IMR-90 (cell line): ENCODE measurements at regions not wholly inside any gene's neighbourhood (a gene's known extent, or its start where the extent isn't known, plus 50 kb on each side); places are given as distances from the start of the nearest gene placed in this dataset.
"Not testable (repeated sequence)": the region's sequence is repeated elsewhere in the genome, so short reads cannot be mapped to it uniquely, and the experiment has no call there.

Experiments
- ATAC-seq: fragments of 200-7000 bp; cut with Tn5 transposase; 2 replicates; pipeline ENCODE4 v1.9.1; 2020; ENCODE audit warnings: low read depth, mild to moderate bottlenecking, moderate library complexity
- BruUV-seq: library from RNA; stranded (reverse); fragments of 400-500 nt; replicated peaks from 2 replicates; lab custom pipeline; 2021; lab: Mats Ljungman, UMichigan
- CTCF ChIA-PET: fragments of 300-600 bp; formaldehyde crosslinking; extraction: SDS; loops from one replicate; lab custom pipeline; 2021; ENCODE audit warnings: antibody characterized with exemption; lab: Yijun Ruan, JAX
- POLR2A ChIA-PET: fragments of 300-600 bp; sonication (Branson Sonifier 250); formaldehyde crosslinking; loops from one replicate; lab custom pipeline; 2022; ENCODE audit warnings: antibody characterized with exemption; ENCODE audit not compliant: unreplicated experiment; lab: Charles Lee
- DNase-seq: peaks from one replicate; pipeline ENCODE4 v3.0.0; 2013
- H2AFZ ChIP-seq: replicated peaks from 2 replicates; pipeline ENCODE3; 2013; ENCODE audit warnings: low read length, mild to moderate bottlenecking; ENCODE audit not compliant: poor library complexity
- H2AK5ac ChIP-seq: 2 replicates; pipeline ENCODE4 v1.6.1; 2013; ENCODE audit warnings: low read depth, low read length, inconsistent platforms
- H2AK9ac ChIP-seq: replicated peaks from 2 replicates; pipeline ENCODE3; 2013; ENCODE audit warnings: mild to moderate bottlenecking, low read depth, low read length, moderate library complexity; ENCODE audit not compliant: poor library complexity
- H2BK120ac ChIP-seq: 2 replicates; pipeline ENCODE4 v1.6.1; 2013; ENCODE audit warnings: low read depth, low read length, inconsistent platforms
- H2BK15ac ChIP-seq: 3 replicates; pipeline ENCODE4 v1.6.1; 2013; ENCODE audit warnings: low read depth, low read length, inconsistent platforms
- H2BK20ac ChIP-seq: 2 replicates; pipeline ENCODE4 v1.6.1; 2013; ENCODE audit warnings: low read depth, mild to moderate bottlenecking, inconsistent platforms, low read length, moderate library complexity
- H2BK5ac ChIP-seq: 2 replicates; pipeline ENCODE4 v1.6.1; 2013; ENCODE audit warnings: mild to moderate bottlenecking, low read depth, low read length, inconsistent platforms; ENCODE audit not compliant: poor library complexity, severe bottlenecking
- H3K14ac ChIP-seq: replicated peaks from 2 replicates; pipeline ENCODE4 v1.6.1; 2013; ENCODE audit warnings: low read depth, low read length, inconsistent platforms
- H3K18ac ChIP-seq: 2 replicates; pipeline ENCODE4 v1.6.1; 2013; ENCODE audit warnings: low read depth, low read length, control low read depth
- H3K23ac ChIP-seq: 2 replicates; pipeline ENCODE4 v1.6.1; 2013; ENCODE audit warnings: low read depth, low read length, inconsistent platforms
- H3K27ac ChIP-seq: 2 replicates; pipeline ENCODE4 v1.5.1; 2013; ENCODE audit warnings: mild to moderate bottlenecking, control low read depth, low read length; ENCODE audit not compliant: insufficient read depth
- H3K27me3 ChIP-seq: 2 replicates; pipeline ENCODE4 v1.6.1; 2013; ENCODE audit warnings: low read length; ENCODE audit not compliant: control insufficient read depth, insufficient read depth
- H3K36me3 ChIP-seq: 2 replicates; pipeline ENCODE4 v1.6.1; 2013; ENCODE audit warnings: low read length, mixed read lengths; ENCODE audit not compliant: control insufficient read depth, insufficient read depth
- H3K4ac ChIP-seq: 2 replicates; pipeline ENCODE4 v1.6.1; 2013; ENCODE audit warnings: low read depth, low read length, inconsistent platforms
- H3K4me1 ChIP-seq: 2 replicates; pipeline ENCODE4 v1.6.1; 2013; ENCODE audit warnings: low read length, mixed read lengths; ENCODE audit not compliant: control insufficient read depth, insufficient read depth
- H3K4me2 ChIP-seq: 2 replicates; pipeline ENCODE4 v1.6.1; 2013; ENCODE audit warnings: low read depth, mild to moderate bottlenecking, control low read depth, low read length, moderate library complexity
- H3K4me3 ChIP-seq: 2 replicates; pipeline ENCODE4 v1.5.1; 2013; ENCODE audit warnings: low read depth, mild to moderate bottlenecking, control low read depth, low read length, moderate library complexity; ENCODE audit not compliant: insufficient read depth
- H3K56ac ChIP-seq: 2 replicates; pipeline ENCODE4 v1.6.1; 2013; ENCODE audit warnings: low read length, inconsistent platforms; ENCODE audit not compliant: insufficient read depth; ENCODE audit errors: extremely low read depth
- H3K79me1 ChIP-seq, 2 experiments: 2 replicates each; pipeline ENCODE4 v1.6.1; 2013; ENCODE audit warnings: low read length in 2 of 2, inconsistent platforms in 1 of 2, low read depth in 1 of 2
- H3K9ac ChIP-seq: 2 replicates; pipeline ENCODE4 v1.6.1; 2013; ENCODE audit warnings: low read depth, low read length, control low read depth
- H3K9me1 ChIP-seq: 2 replicates; pipeline ENCODE4 v1.6.1; 2013; ENCODE audit warnings: low read length, inconsistent platforms; ENCODE audit not compliant: insufficient read depth
- H3K9me3 ChIP-seq: 2 replicates; pipeline ENCODE4 v1.6.1; 2013; ENCODE audit warnings: low read length; ENCODE audit not compliant: control insufficient read depth, insufficient read depth
- H4K20me1 ChIP-seq: 2 replicates; pipeline ENCODE4 v1.6.1; 2013; ENCODE audit warnings: low read length, inconsistent platforms; ENCODE audit not compliant: insufficient read depth
- H4K5ac ChIP-seq: 2 replicates; pipeline ENCODE4 v1.6.1; 2013; ENCODE audit warnings: mild to moderate bottlenecking, low read depth, low read length, control low read depth
- H4K8ac ChIP-seq, 2 experiments: 2 replicates each; pipeline ENCODE4 v1.6.1; 2013; ENCODE audit warnings: low read depth in 2 of 2, low read length in 2 of 2, control low read depth in 1 of 2, inconsistent platforms in 1 of 2
- H4K91ac ChIP-seq: 2 replicates; pipeline ENCODE4 v1.6.1; 2013; ENCODE audit warnings: low read depth, low read length, inconsistent platforms; ENCODE audit not compliant: insufficient read depth
- WGBS, 2 experiments: methylation state at CpG; one replicate each; pipeline versions ENCODE4 v1.1.5 to v1.1.7; 2013; ENCODE audit warnings: missing lambda C conversion rate in 2 of 2; ENCODE audit not compliant: insufficient read length in 1 of 2; ENCODE audit errors: extremely low coverage in 2 of 2; 5-methylcytosine and 5-hydroxymethylcytosine counted together
- dilution Hi-C: fragments of 300-500 bp; cut with HindIII; formaldehyde crosslinking; loops from one replicate; pipeline ENCODE4 v1.14.3; 2018; ENCODE audit warnings: low sequenced_read_pairs; ENCODE audit not compliant: unreplicated experiment
- in situ Hi-C: fragments of 300-500 bp; cut with MboI; formaldehyde crosslinking; loops from 3 replicates; pipeline ENCODE4 v1.14.3; 2019; ENCODE audit warnings: low sequenced_read_pairs, inconsistent platforms, mixed read lengths
- intact Hi-C: fragments of 100-400 bp; cut with micrococcal nuclease; formaldehyde crosslinking; loops from 2 replicates; pipeline ENCODE4 v1.10.0; 2022

GRCh38 chr3:82428821-82429220 lies 667.4 kb upstream of the GBE1 start:
- H3K18ac ChIP-seq, dilution Hi-C loops, H3K79me1 ChIP-seq, DNase-seq, H3K36me3 ChIP-seq, H3K4me1 ChIP-seq, ATAC-seq, H3K4me2 ChIP-seq, H4K8ac ChIP-seq, H3K9me3 ChIP-seq, H2BK15ac ChIP-seq, in situ Hi-C loops, H4K91ac ChIP-seq, H3K27ac ChIP-seq, H3K27me3 ChIP-seq, H3K4me3 ChIP-seq, H2BK120ac ChIP-seq, POLR2A ChIA-PET, H3K4ac ChIP-seq, H3K14ac ChIP-seq, H2BK5ac ChIP-seq, H2AK5ac ChIP-seq, H4K20me1 ChIP-seq, H3K23ac ChIP-seq, H3K9me1 ChIP-seq, H3K9ac ChIP-seq, H4K5ac ChIP-seq, intact Hi-C loops, H3K56ac ChIP-seq, H2BK20ac ChIP-seq, H2AK9ac ChIP-seq, H2AFZ ChIP-seq, BruUV-seq: not testable (repeated sequence)
- WGBS, 2 experiments = 13% methylated on average over 4 of the region's 7 CpGs; no CpG with 5 or more reads in 1 of the 2 experiments
- CTCF ChIA-PET = interaction anchor here (0.6 kb wide), 1 partner anchor 1900 kb away, joined by 3 read pairs; no protein-coding TSS in a partner anchor
